ENCODE measurements at regions not wholly inside any gene's neighbourhood (a gene's known extent, or its start where the extent isn't known, plus 50 kb on each side); places are given as distances from the start of the nearest gene placed in this dataset.

DNA sequence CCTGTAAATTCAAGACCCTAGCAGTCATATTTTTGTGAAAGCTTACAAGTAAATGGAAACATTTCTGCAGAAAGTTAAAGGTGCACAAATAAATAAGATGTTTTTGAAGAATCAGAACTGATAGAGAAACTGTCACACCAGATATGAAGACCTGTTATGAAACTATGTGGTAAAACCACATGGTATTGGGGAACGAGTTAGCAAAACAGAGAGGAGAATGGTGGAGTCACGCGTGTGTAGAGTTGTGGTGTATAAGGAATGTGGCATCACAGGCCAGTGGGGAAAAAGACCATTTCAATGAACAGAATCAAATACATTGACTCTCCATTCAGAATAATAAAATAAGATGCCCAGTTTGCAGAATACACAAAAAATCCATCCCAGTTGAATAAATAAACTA is 477.2 kb downstream of the ICE1 start:
- no peak for DNase-seq (ENCODE audit: insufficient read length, low spot score, missing footprints)
- Histone ChIP-seq H4K20me1 (ENCODE audit: insufficient read depth, low read length) (no peaks in the 10 kb centered on the region), H3K27me3 (ENCODE audit: insufficient read depth, low read length) (no peaks in the 10 kb centered on the region), H3K36me3 (ENCODE audit: insufficient read depth, low read length) (no peaks in the 10 kb centered on the region), H3K27ac (ENCODE audit: low read depth, low read length) (no peak overlapping the region), H3K4me2 (ENCODE audit: insufficient read depth, low read length) (no peak overlapping the region), H3K4me1 (ENCODE audit: insufficient read depth, low read length) (no peaks in the 10 kb centered on the region), H3K79me2 (ENCODE audit: insufficient read depth, low read length) (no peaks in the 10 kb centered on the region), H3K9me3 (ENCODE audit: low read depth, low read length) (peaks cover 2% of the 10 kb centered on the region), H3K4me3 (ENCODE audit: insufficient read depth, low read length) (no peak overlapping the region), H2AFZ (ENCODE audit: low read length) (no peak overlapping the region)
- TF ChIP-seq, protein P1, sequence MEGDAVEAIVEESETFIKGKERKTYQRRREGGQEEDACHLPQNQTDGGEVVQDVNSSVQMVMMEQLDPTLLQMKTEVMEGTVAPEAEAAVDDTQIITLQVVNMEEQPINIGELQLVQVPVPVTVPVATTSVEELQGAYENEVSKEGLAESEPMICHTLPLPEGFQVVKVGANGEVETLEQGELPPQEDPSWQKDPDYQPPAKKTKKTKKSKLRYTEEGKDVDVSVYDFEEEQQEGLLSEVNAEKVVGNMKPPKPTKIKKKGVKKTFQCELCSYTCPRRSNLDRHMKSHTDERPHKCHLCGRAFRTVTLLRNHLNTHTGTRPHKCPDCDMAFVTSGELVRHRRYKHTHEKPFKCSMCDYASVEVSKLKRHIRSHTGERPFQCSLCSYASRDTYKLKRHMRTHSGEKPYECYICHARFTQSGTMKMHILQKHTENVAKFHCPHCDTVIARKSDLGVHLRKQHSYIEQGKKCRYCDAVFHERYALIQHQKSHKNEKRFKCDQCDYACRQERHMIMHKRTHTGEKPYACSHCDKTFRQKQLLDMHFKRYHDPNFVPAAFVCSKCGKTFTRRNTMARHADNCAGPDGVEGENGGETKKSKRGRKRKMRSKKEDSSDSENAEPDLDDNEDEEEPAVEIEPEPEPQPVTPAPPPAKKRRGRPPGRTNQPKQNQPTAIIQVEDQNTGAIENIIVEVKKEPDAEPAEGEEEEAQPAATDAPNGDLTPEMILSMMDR (IDR thresholded peaks at IDR 0.05; ENCODE audit: extremely low read depth, low read depth, low read length), result no peak

DNA sequence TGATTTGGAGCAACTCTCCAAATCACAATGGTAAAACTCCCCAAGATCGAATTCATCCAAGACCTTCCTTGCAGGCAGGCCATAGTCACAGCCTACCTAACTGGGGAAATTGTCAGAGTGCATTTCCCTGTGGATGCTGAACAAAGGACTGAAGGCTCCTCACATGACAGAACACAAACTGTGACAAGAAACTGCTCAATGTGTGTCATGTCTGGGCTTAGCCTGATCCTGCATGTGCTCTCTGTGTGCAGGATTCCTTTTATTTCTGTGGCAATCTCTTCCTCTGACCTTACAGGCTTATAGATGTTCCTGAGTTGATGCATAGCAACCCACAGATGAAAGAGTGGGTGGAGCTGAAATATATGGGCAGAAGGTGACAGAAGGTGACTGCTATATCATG is 465.8 kb downstream of the ICE1 start:
- Histone ChIP-seq H3K4me3 (ENCODE audit: insufficient read depth, low read length) (no peak overlapping the region), H3K79me2 (ENCODE audit: insufficient read depth, low read length) (no peaks in the 10 kb centered on the region), H3K4me2 (ENCODE audit: insufficient read depth, low read length) (no peak overlapping the region), H3K27ac (ENCODE audit: low read depth, low read length) (no peak overlapping the region), H3K27me3 (ENCODE audit: insufficient read depth, low read length) (no peaks in the 10 kb centered on the region), H3K9me3 (ENCODE audit: low read depth, low read length) (no peaks in the 10 kb centered on the region), H2AFZ (ENCODE audit: low read length) (no peak overlapping the region), H3K4me1 (ENCODE audit: insufficient read depth, low read length) (no peaks in the 10 kb centered on the region), H4K20me1 (ENCODE audit: insufficient read depth, low read length) (no peaks in the 10 kb centered on the region), H3K36me3 (ENCODE audit: insufficient read depth, low read length) (no peaks in the 10 kb centered on the region)
- DNase-seq (ENCODE audit: insufficient read length, low spot score, missing footprints), result no peak
- TF ChIP-seq, protein P1 (IDR thresholded peaks at IDR 0.05; ENCODE audit: extremely low read depth, low read depth, low read length), result no peak

DNA sequence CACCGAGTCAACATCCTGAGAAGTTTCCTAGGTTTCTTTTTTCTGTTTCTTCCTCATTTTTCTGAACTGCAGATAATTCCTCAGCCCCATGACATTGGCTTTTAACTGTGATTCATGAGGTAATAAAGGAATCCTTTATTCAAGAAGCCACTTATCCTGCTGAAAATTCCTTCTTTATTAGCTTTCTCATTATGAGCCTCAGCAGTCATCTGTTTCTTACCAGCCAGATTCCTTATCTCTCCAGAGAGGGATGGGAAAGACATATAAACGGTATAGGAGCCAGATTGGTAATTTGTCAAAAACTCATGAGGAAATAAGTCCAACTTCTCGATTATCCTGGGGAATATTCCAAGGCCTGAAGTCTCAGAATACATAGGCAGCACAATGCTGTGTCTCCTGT is 465.4 kb downstream of the ICE1 start:
- Histone ChIP-seq H3K4me1 (ENCODE audit: insufficient read depth, low read length) (no peaks in the 10 kb centered on the region), H3K9me3 (ENCODE audit: low read depth, low read length) (no peaks in the 10 kb centered on the region)
- no peak for DNase-seq (ENCODE audit: insufficient read length, low spot score, missing footprints)

GRCh38 chr5:5886812-5887486 is 464.5 kb downstream of the ICE1 start:
- no peaks in the 10 kb centered on the region for H3K27me3 ChIP-seq (ENCODE audit: insufficient read depth, low read length)
- H3K79me2 ChIP-seq (ENCODE audit: insufficient read depth, low read length), result no peaks in the 10 kb centered on the region
- TF ChIP-seq, protein P1 (IDR thresholded peaks at IDR 0.05; ENCODE audit: extremely low read depth, low read depth, low read length), result no peak
- H4K20me1 ChIP-seq (ENCODE audit: insufficient read depth, low read length), result no peaks in the 10 kb centered on the region
- H3K4me1 ChIP-seq (ENCODE audit: insufficient read depth, low read length), result no peaks in the 10 kb centered on the region
- H2AFZ ChIP-seq (ENCODE audit: low read length), result no peak overlapping the region
- H3K9me3 ChIP-seq (ENCODE audit: low read depth, low read length), result no peaks in the 10 kb centered on the region
- no peak overlapping the region for H3K4me2 ChIP-seq (ENCODE audit: insufficient read depth, low read length)
- H3K4me3 ChIP-seq (ENCODE audit: insufficient read depth, low read length), result no peak overlapping the region
- no peak for DNase-seq (ENCODE audit: insufficient read length, low spot score, missing footprints)
- H3K27ac ChIP-seq (ENCODE audit: low read depth, low read length), result no peak overlapping the region
- H3K36me3 ChIP-seq (ENCODE audit: insufficient read depth, low read length), result no peaks in the 10 kb centered on the region

More for the DNA sequence above, 465.4 kb downstream of the ICE1 start:
- Histone ChIP-seq H3K4me3 (ENCODE audit: insufficient read depth, low read length) (no peak overlapping the region), H4K20me1 (ENCODE audit: insufficient read depth, low read length) (no peaks in the 10 kb centered on the region), H3K27me3 (ENCODE audit: insufficient read depth, low read length) (no peaks in the 10 kb centered on the region), H3K79me2 (ENCODE audit: insufficient read depth, low read length) (no peaks in the 10 kb centered on the region), H3K36me3 (ENCODE audit: insufficient read depth, low read length) (no peaks in the 10 kb centered on the region), H3K27ac (ENCODE audit: low read depth, low read length) (no peak overlapping the region), H2AFZ (ENCODE audit: low read length) (no peak overlapping the region), H3K4me2 (ENCODE audit: insufficient read depth, low read length) (no peak overlapping the region)
- TF ChIP-seq, protein P1 (IDR thresholded peaks at IDR 0.05; ENCODE audit: extremely low read depth, low read depth, low read length), result no peak
